ENCODE measurements at regions not wholly inside any gene's neighbourhood (a gene's known extent, or its start where the extent isn't known, plus 50 kb on each side); places are given as distances from the start of the nearest gene placed in this dataset.

DNA sequence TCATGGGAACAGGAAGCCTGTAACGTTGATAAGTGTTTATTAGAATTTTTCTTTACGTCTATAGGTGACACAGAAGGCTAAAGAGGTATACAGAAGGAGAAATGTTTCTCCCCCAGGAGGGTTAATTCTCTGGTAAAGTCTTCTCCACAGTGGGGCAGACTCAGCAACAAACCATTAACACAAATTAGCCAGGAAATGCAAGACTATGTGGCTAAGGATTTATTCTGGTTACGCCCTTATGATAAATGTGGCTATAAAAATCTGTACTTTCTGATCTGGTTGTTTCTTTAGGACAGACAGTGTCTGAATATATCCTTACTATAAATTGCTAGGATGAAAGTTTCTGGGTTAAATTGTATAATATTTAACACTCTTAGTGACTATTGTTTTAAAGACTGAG lies 423.3 kb downstream of the FLRT2 start:
- no peak for TF ChIP-seq POLR2A (IDR thresholded peaks at IDR 0.05)
- TF ChIP-seq, protein P1, sequence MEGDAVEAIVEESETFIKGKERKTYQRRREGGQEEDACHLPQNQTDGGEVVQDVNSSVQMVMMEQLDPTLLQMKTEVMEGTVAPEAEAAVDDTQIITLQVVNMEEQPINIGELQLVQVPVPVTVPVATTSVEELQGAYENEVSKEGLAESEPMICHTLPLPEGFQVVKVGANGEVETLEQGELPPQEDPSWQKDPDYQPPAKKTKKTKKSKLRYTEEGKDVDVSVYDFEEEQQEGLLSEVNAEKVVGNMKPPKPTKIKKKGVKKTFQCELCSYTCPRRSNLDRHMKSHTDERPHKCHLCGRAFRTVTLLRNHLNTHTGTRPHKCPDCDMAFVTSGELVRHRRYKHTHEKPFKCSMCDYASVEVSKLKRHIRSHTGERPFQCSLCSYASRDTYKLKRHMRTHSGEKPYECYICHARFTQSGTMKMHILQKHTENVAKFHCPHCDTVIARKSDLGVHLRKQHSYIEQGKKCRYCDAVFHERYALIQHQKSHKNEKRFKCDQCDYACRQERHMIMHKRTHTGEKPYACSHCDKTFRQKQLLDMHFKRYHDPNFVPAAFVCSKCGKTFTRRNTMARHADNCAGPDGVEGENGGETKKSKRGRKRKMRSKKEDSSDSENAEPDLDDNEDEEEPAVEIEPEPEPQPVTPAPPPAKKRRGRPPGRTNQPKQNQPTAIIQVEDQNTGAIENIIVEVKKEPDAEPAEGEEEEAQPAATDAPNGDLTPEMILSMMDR (IDR thresholded peaks at IDR 0.05): no peak

All from esophagus squamous epithelium (tissue), 4 donors.